ENCODE measurements at regions not wholly inside any gene's neighbourhood (a gene's known extent, or its start where the extent isn't known, plus 50 kb on each side); places are given as distances from the start of the nearest gene placed in this dataset.

DNA sequence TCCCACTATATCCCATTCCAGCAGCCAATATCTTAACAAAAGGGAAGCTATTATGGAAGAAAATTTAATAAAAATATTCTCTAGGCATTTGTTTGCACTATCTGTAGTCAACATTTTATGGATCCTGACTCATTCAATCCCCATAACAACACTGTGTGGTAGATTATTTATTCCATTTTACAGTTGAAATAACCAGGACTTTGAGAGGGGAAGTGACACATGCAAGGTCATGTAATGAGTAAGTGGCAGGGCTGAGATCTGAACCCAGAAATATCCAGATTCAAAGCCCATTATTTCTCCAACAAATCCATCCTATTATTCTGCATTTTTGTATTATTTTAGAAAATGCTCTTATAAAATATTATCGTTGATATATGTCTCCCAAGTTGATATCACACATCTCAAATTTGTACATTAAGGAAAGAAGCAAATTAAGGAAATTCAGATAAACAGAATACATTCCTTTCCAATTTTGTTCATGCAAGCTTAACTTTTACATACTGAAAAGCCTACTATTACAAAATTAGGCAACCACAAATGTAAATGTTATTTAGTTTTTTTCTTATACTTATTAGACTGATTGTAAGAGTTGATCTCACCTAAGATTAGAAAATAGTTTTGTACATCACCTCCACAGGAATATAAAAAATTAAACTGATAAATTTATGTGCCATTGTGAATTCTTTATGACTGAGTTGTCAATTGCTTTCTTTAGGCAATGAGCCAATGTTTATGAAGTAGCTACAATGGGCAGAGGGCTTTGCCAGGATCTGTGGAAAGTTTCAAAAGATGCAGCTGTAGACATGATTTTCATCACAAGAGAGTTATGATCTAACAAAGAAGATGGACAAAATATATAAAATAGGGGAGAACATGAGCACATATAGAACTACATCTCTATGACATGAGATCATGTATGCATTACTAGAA is 55.1 kb upstream of the E2F7 start:
- peak; percentile 73 for DNase-seq (ENCODE audit: low read depth)

- DNase-seq (ENCODE audit: low read depth), result no peak
Observed at GRCh38 chr12:77118696-77119095, 53.3 kb upstream of the E2F7 start.

- no peak for DNase-seq (ENCODE audit: low read depth)
Observed at GRCh38 chr12:77116277-77116676, 50.9 kb upstream of the E2F7 start.

GRCh38 chr12:77115471-77115870 is 50.1 kb upstream of the E2F7 start:
- no peak for DNase-seq (ENCODE audit: low read depth)
